Right cardiac atrium (tissue), 5 donors: ENCODE measurements at regions not wholly inside any gene's neighbourhood (a gene's known extent, or its start where the extent isn't known, plus 50 kb on each side); places are given as distances from the start of the nearest gene placed in this dataset.
A peak's percentile ranks its signal among the peaks of the same experiment; 100 is the strongest.

ENCODE experiments used
- ATAC-seq, 2 donors: fragments of 200-7000 bp; cut with Tn5 transposase; one replicate each; pipeline versions ENCODE4 v1.8.0 to v1.9.1; 2020; ENCODE audit warnings: moderate library complexity in 2 of 2, mild to moderate bottlenecking in 1 of 2
- DNase-seq, 3 donors: peaks; one replicate each; pipeline ENCODE4 v3.0.0-alpha.2; 2020
- H3K27ac ChIP-seq: one replicate; pipeline ENCODE4 v1.5.1; 2013; ENCODE audit warnings: mild to moderate bottlenecking, low read length, control low read depth, moderate library complexity
- H3K27me3 ChIP-seq: one replicate; pipeline ENCODE4 v1.6.1; 2013; ENCODE audit not compliant: control insufficient read depth, insufficient read depth
- H3K4me1 ChIP-seq: one replicate; pipeline ENCODE4 v1.6.1; 2013; ENCODE audit warnings: low read length; ENCODE audit not compliant: control insufficient read depth, insufficient read depth
- H3K4me3 ChIP-seq: one replicate; pipeline ENCODE4 v1.5.1; 2013; ENCODE audit warnings: low read length, control low read depth
- H3K9me3 ChIP-seq: one replicate; pipeline ENCODE4 v1.6.1; 2013; ENCODE audit warnings: low read length; ENCODE audit not compliant: control insufficient read depth
- WGBS: extraction: QIAGEN DNeasy Blood & Tissue Kit; methylation state at CpG from one replicate; pipeline ENCODE4 v1.1.7; 2013; 5-methylcytosine and 5-hydroxymethylcytosine counted together
- intact Hi-C, 4 donors: fragments of 100-400 bp; cut with DNase I; formaldehyde crosslinking; loops; one replicate each; pipeline versions ENCODE4 v1.11.0 to v1.14.0; 2022 to 2023
- donor health status: healthy with polysubstance abuse.
- donor health status: DM: no; HTN: yes; CAD: no.
- donor health status: DM: no; HTN: no; CAD: no.
- donor health status: DM: no; HTN: yes; CAD: no; lungs with severe emphysema.
- donor health status: DM: yes; HTN: yes; CAD: no.

GRCh38 chr1:87684713-87685205 is 356.1 kb downstream of the LMO4 start:
- ATAC-seq, result peak; percentile 71 to 80
- 35% methylated on average over 6 of the region's 6 CpGs for WGBS
- H3K27ac ChIP-seq, result no peak overlapping the region
- intact Hi-C loops, result loop anchor here in 1 of 4 donors (10.0 kb wide), 1 partner anchor 350 kb away; no protein-coding TSS in a partner anchor
- H3K9me3 ChIP-seq, result no peaks in the 10 kb centered on the region
- H3K4me1 ChIP-seq, result peaks cover 2% of the 10 kb centered on the region
- H3K27me3 ChIP-seq, result no peaks in the 10 kb centered on the region
- DNase-seq, result peak; percentile 20 to 65 (median 44)
- peak overlapping the region; percentile 83 for H3K4me3 ChIP-seq

GRCh38 chr1:87685311-87686135 is 356.8 kb downstream of the LMO4 start:
- no peaks in the 10 kb centered on the region for H3K27me3 ChIP-seq
- ATAC-seq (peak in 1 of 2 donors; percentile 18), DNase-seq (no peak)
- intact Hi-C loops, result loop anchor here in 1 of 4 donors (10.0 kb wide), 1 partner anchor 351 kb away; no protein-coding TSS in a partner anchor
- peak overlapping the region; percentile 83 for H3K4me3 ChIP-seq
- WGBS, result 41% methylated on average over 16 of the region's 16 CpGs
- H3K27ac ChIP-seq, result no peak overlapping the region
- peaks cover 2% of the 10 kb centered on the region for H3K4me1 ChIP-seq
- H3K9me3 ChIP-seq, result no peaks in the 10 kb centered on the region

- WGBS, result 64% methylated on average over 1 of the region's 1 CpG
- ATAC-seq, result no peak
Observed at GRCh38 chr1:87686136-87686495, 357.4 kb downstream of the LMO4 start.

GRCh38 chr1:87686671-87687070 is 358.0 kb downstream of the LMO4 start:
- no peak for ATAC-seq
- Histone ChIP-seq H3K4me1 (peaks cover 2% of the 10 kb centered on the region), H3K27me3 (no peaks in the 10 kb centered on the region), H3K27ac (no peak overlapping the region), H3K4me3 (no peak overlapping the region), H3K9me3 (no peaks in the 10 kb centered on the region)
- intact Hi-C loops, result loop anchor here in 1 of 4 donors (10.0 kb wide), 1 partner anchor 352 kb away; no protein-coding TSS in a partner anchor
- WGBS, result 75% methylated on average over 1 of the region's 1 CpG
- DNase-seq, result no peak

More at GRCh38 chr1:87686136-87686495, 357.4 kb downstream of the LMO4 start:
- Histone ChIP-seq H3K9me3 (no peaks in the 10 kb centered on the region), H3K27me3 (no peaks in the 10 kb centered on the region), H3K4me1 (peaks cover 2% of the 10 kb centered on the region), H3K4me3 (no peak overlapping the region), H3K27ac (no peak overlapping the region)
- no peak for DNase-seq
- intact Hi-C loops, result loop anchor here in 1 of 4 donors (10.0 kb wide), 1 partner anchor 351 kb away; no protein-coding TSS in a partner anchor

- WGBS, result 97% methylated on average over 5 of the region's 5 CpGs
- Histone ChIP-seq H3K4me3 (no peak overlapping the region), H3K9me3 (no peaks in the 10 kb centered on the region), H3K27ac (no peak overlapping the region), H3K27me3 (no peaks in the 10 kb centered on the region), H3K4me1 (peaks cover 2% of the 10 kb centered on the region)
- no peak for ATAC-seq
- no peak for DNase-seq
- intact Hi-C loops, result loop anchor here in 1 of 4 donors (10.0 kb wide), 1 partner anchor 353 kb away; no protein-coding TSS in a partner anchor
Observed at GRCh38 chr1:87688136-87688535, 359.5 kb downstream of the LMO4 start.

- DNase-seq (no peak), ATAC-seq (no peak)
- Histone ChIP-seq H3K27ac (no peak overlapping the region), H3K9me3 (no peaks in the 10 kb centered on the region), H3K4me3 (no peak overlapping the region), H3K4me1 (peaks cover 2% of the 10 kb centered on the region), H3K27me3 (no peaks in the 10 kb centered on the region)
- intact Hi-C loops, result loop anchor here in 1 of 4 donors (10.0 kb wide), 1 partner anchor 355 kb away; no protein-coding TSS in a partner anchor
Observed at GRCh38 chr1:87689487-87689886, 360.8 kb downstream of the LMO4 start.

- Histone ChIP-seq H3K27ac (no peak overlapping the region), H3K4me3 (no peak overlapping the region), H3K27me3 (no peaks in the 10 kb centered on the region), H3K4me1 (no peaks in the 10 kb centered on the region), H3K9me3 (no peaks in the 10 kb centered on the region)
- ATAC-seq (no peak), DNase-seq (no peak)
- 70% methylated on average over 2 of the region's 2 CpGs for WGBS
- intact Hi-C loops, result no loop called here
Observed at GRCh38 chr1:87696483-87696882, 367.8 kb downstream of the LMO4 start.

GRCh38 chr1:87702455-87702854 is 373.8 kb downstream of the LMO4 start:
- WGBS, result 96% methylated on average over 2 of the region's 2 CpGs
- intact Hi-C loops, result no loop called here
- H3K4me3 ChIP-seq, result no peak overlapping the region
- DNase-seq (no peak), ATAC-seq (no peak)
- H3K4me1 ChIP-seq, result no peaks in the 10 kb centered on the region
- H3K27me3 ChIP-seq, result no peaks in the 10 kb centered on the region
- no peak overlapping the region for H3K27ac ChIP-seq
- H3K9me3 ChIP-seq, result no peaks in the 10 kb centered on the region

GRCh38 chr1:87705233-87705632 is 376.6 kb downstream of the LMO4 start:
- H3K4me3 ChIP-seq, result no peak overlapping the region
- H3K4me1 ChIP-seq, result no peaks in the 10 kb centered on the region
- ATAC-seq (no peak), DNase-seq (no peak)
- no peaks in the 10 kb centered on the region for H3K9me3 ChIP-seq
- H3K27me3 ChIP-seq, result no peaks in the 10 kb centered on the region
- WGBS, result 97% methylated on average over 4 of the region's 4 CpGs
- intact Hi-C loops, result no loop called here
- no peak overlapping the region for H3K27ac ChIP-seq

GRCh38 chr1:87706203-87706602 is 377.5 kb downstream of the LMO4 start:
- Histone ChIP-seq H3K27ac (no peak overlapping the region), H3K27me3 (no peaks in the 10 kb centered on the region), H3K4me3 (no peak overlapping the region), H3K4me1 (no peaks in the 10 kb centered on the region), H3K9me3 (no peaks in the 10 kb centered on the region)
- intact Hi-C loops, result no loop called here
- DNase-seq (no peak), ATAC-seq (no peak)

GRCh38 chr1:87706779-87707228 is 378.1 kb downstream of the LMO4 start:
- H3K27ac ChIP-seq, result no peak overlapping the region
- intact Hi-C loops, result no loop called here
- 39% methylated on average over 5 of the region's 5 CpGs for WGBS
- no peak for ATAC-seq
- no peaks in the 10 kb centered on the region for H3K27me3 ChIP-seq
- no peaks in the 10 kb centered on the region for H3K9me3 ChIP-seq
- DNase-seq, result no peak
- H3K4me1 ChIP-seq, result no peaks in the 10 kb centered on the region
- no peak overlapping the region for H3K4me3 ChIP-seq
